ENCODE measurements at regions not wholly inside any gene's neighbourhood (a gene's known extent, or its start where the extent isn't known, plus 50 kb on each side); places are given as distances from the start of the nearest gene placed in this dataset.

- Histone ChIP-seq H3K9me3 (no peaks in the 10 kb centered on the region), H3K4me3 (no peak overlapping the region), H3K27ac (no peak overlapping the region), H3K36me3 (no peaks in the 10 kb centered on the region), H3K27me3 (no peaks in the 10 kb centered on the region), H3K4me1 (no peaks in the 10 kb centered on the region)
- intact Hi-C loops (cut with DNase I) = no loop called here
- no peak for TF ChIP-seq CTCF (IDR thresholded peaks at IDR 0.05)
- DNase-seq (no peak), ATAC-seq (no peak)
- WGBS, 2 donors = 68 to 71% methylated on average over 5 of the region's 5 CpGs
These were observed 318.4 kb downstream of the RPS6KC1 start for GRCh38 chr1:213369465-213369864.

- H3K4me1 ChIP-seq = no peaks in the 10 kb centered on the region
- no peaks in the 10 kb centered on the region for H3K9me3 ChIP-seq
- no peak for DNase-seq
- WGBS, 2 donors = 83 to 89% methylated on average over 5 of the region's 5 CpGs
- no peaks in the 10 kb centered on the region for H3K27me3 ChIP-seq
- TF ChIP-seq CTCF (IDR thresholded peaks at IDR 0.05) = no peak
- no peak overlapping the region for H3K4me3 ChIP-seq
- ATAC-seq = no peak
- intact Hi-C loops (cut with DNase I) = loop anchor here in 7 of 10 donors (5.0 to 10.0 kb wide), 6 partner anchors 52 to 757 kb away; partner anchors contain the start of gene PROX1 (in 2 of the 7)
- H3K27ac ChIP-seq = no peak overlapping the region
- no peaks in the 10 kb centered on the region for H3K36me3 ChIP-seq
These were observed 319.5 kb downstream of the RPS6KC1 start for GRCh38 chr1:213370523-213370922.

- no peaks in the 10 kb centered on the region for H3K27me3 ChIP-seq
- H3K4me1 ChIP-seq = no peaks in the 10 kb centered on the region
- WGBS, 2 donors = 91 to 98% methylated on average over 3 of the region's 3 CpGs
- no peak for TF ChIP-seq CTCF (IDR thresholded peaks at IDR 0.05)
- no peak overlapping the region for H3K4me3 ChIP-seq
- H3K36me3 ChIP-seq = no peaks in the 10 kb centered on the region
- no peak overlapping the region for H3K27ac ChIP-seq
- no peak for DNase-seq
- no peaks in the 10 kb centered on the region for H3K9me3 ChIP-seq
- ATAC-seq = no peak
- intact Hi-C loops (cut with DNase I) = loop anchor here in 7 of 10 donors (5.0 to 10.0 kb wide), 6 partner anchors 51 to 756 kb away; partner anchors contain the start of gene PROX1 (in 2 of the 7)
These were observed 320.4 kb downstream of the RPS6KC1 start for GRCh38 chr1:213371525-213371846.

GRCh38 chr1:213371847-213372619 is 321.0 kb downstream of the RPS6KC1 start:
- H3K4me3 ChIP-seq = no peak overlapping the region
- H3K27me3 ChIP-seq = no peaks in the 10 kb centered on the region
- WGBS, 2 donors = 88 to 92% methylated on average over 9 of the region's 9 CpGs
- H3K9me3 ChIP-seq = no peaks in the 10 kb centered on the region
- ATAC-seq (no peak), DNase-seq (no peak)
- H3K36me3 ChIP-seq = no peaks in the 10 kb centered on the region
- no peaks in the 10 kb centered on the region for H3K4me1 ChIP-seq
- intact Hi-C loops (cut with DNase I) = loop anchor here in 7 of 10 donors (5.0 to 10.0 kb wide), 6 partner anchors 50 to 755 kb away; partner anchors contain the start of gene PROX1 (in 2 of the 7)
- no peak for TF ChIP-seq CTCF (IDR thresholded peaks at IDR 0.05)
- H3K27ac ChIP-seq = no peak overlapping the region
